ENCODE measurements at regions not wholly inside any gene's neighbourhood (a gene's known extent, or its start where the extent isn't known, plus 50 kb on each side); places are given as distances from the start of the nearest gene placed in this dataset.

- TF ChIP-seq, protein P1, sequence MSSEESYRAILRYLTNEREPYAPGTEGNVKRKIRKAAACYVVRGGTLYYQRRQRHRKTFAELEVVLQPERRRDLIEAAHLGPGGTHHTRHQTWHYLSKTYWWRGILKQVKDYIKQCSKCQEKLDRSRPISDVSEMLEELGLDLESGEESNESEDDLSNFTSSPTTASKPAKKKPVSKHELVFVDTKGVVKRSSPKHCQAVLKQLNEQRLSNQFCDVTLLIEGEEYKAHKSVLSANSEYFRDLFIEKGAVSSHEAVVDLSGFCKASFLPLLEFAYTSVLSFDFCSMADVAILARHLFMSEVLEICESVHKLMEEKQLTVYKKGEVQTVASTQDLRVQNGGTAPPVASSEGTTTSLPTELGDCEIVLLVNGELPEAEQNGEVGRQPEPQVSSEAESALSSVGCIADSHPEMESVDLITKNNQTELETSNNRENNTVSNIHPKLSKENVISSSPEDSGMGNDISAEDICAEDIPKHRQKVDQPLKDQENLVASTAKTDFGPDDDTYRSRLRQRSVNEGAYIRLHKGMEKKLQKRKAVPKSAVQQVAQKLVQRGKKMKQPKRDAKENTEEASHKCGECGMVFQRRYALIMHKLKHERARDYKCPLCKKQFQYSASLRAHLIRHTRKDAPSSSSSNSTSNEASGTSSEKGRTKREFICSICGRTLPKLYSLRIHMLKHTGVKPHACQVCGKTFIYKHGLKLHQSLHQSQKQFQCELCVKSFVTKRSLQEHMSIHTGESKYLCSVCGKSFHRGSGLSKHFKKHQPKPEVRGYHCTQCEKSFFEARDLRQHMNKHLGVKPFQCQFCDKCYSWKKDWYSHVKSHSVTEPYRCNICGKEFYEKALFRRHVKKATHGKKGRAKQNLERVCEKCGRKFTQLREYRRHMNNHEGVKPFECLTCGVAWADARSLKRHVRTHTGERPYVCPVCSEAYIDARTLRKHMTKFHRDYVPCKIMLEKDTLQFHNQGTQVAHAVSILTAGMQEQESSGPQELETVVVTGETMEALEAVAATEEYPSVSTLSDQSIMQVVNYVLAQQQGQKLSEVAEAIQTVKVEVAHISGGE (CRISPR knock-in tag; IDR thresholded peaks at IDR 0.05) = no peak
- TF ChIP-seq FOS (IDR thresholded peaks at IDR 0.05; ENCODE audit: borderline replicate concordance, extremely low read depth, insufficient read length) = no peak
- no peak for TF ChIP-seq POLR2AphosphoS5 (IDR thresholded peaks at IDR 0.05; ENCODE audit: low read length)
- TF ChIP-seq FOXK2 (IDR thresholded peaks at IDR 0.05) = no peak
- TF ChIP-seq EP300 (IDR thresholded peaks at IDR 0.05; ENCODE audit: borderline replicate concordance in 1 of 2, control insufficient read depth in 1 of 2, low read depth in 2 of 2, low read length in 2 of 2) = no peak
- TF ChIP-seq GABPA (IDR thresholded peaks at IDR 0.05; ENCODE audit: low read depth) = no peak
- TF ChIP-seq BCLAF1 (IDR thresholded peaks at IDR 0.05) = no peak
- no peak for TF ChIP-seq SRF (IDR thresholded peaks at IDR 0.05; ENCODE audit: low read depth in 2 of 2, low read length in 2 of 2)
- no peak for TF ChIP-seq CHD1 (IDR thresholded peaks at IDR 0.05; ENCODE audit: low read depth, low read length)
- TF ChIP-seq CHD4 (IDR thresholded peaks at IDR 0.05) = no peak
Measured at GRCh38 chr1:56320464-56321149, 258.8 kb downstream of the PLPP3 start (continued).
